ENCODE measurements at regions not wholly inside any gene's neighbourhood (a gene's known extent, or its start where the extent isn't known, plus 50 kb on each side); places are given as distances from the start of the nearest gene placed in this dataset.

- Histone ChIP-seq H3K79me2 (ENCODE audit: control insufficient read depth, insufficient read depth, low read length) (no peaks in the 10 kb centered on the region), H3K9ac (ENCODE audit: control insufficient read depth, extremely low read depth, insufficient read depth, low read length) (no peak overlapping the region), H3K9me3 (ENCODE audit: control insufficient read depth, low read depth, low read length) (no peaks in the 10 kb centered on the region), H2AFZ (ENCODE audit: control insufficient read depth, low read length) (no peak overlapping the region), H3K9me1 (ENCODE audit: control insufficient read depth, extremely low read depth, insufficient read depth, low read length) (no peaks in the 10 kb centered on the region), H3K4me1 (ENCODE audit: control insufficient read depth, extremely low read depth, insufficient read depth, low read length) (peaks cover 23% of the 10 kb centered on the region), H3K36me3 (ENCODE audit: control insufficient read depth in 2 of 2, extremely low read depth in 1 of 2, insufficient read depth in 2 of 2, low read length in 2 of 2) (no peaks in the 10 kb centered on the region), H3K4me3 (ENCODE audit: control insufficient read depth in 2 of 3, extremely low read depth in 1 of 3, insufficient read depth in 2 of 3, low read depth in 1 of 3, low read length in 3 of 3) (no peak overlapping the region), H3K4me2 (ENCODE audit: control insufficient read depth, extremely low read depth, insufficient read depth, low read depth, low read length) (peak overlapping the region; percentile 42), H4K20me1 (ENCODE audit: control insufficient read depth, extremely low read depth, insufficient read depth, low read length) (no peaks in the 10 kb centered on the region), H3K27me3 (ENCODE audit: control insufficient read depth, extremely low read depth, insufficient read depth, low read length) (no peaks in the 10 kb centered on the region), H3K27ac (ENCODE audit: control insufficient read depth, insufficient read depth, low read length) (peak overlapping the region; percentile 15)
- dilution Hi-C loops (cut with MboI; ENCODE audit: extremely low pct_ligation_motif_present, low sequenced_read_pairs), result no loop called here
- DNase-seq (ENCODE audit: low read depth, low spot score) (no peak), FAIRE-seq (no peak)
- no peak for TF ChIP-seq EZH2 (IDR thresholded peaks at IDR 0.05; ENCODE audit: low read length)
- TF ChIP-seq, protein P1, sequence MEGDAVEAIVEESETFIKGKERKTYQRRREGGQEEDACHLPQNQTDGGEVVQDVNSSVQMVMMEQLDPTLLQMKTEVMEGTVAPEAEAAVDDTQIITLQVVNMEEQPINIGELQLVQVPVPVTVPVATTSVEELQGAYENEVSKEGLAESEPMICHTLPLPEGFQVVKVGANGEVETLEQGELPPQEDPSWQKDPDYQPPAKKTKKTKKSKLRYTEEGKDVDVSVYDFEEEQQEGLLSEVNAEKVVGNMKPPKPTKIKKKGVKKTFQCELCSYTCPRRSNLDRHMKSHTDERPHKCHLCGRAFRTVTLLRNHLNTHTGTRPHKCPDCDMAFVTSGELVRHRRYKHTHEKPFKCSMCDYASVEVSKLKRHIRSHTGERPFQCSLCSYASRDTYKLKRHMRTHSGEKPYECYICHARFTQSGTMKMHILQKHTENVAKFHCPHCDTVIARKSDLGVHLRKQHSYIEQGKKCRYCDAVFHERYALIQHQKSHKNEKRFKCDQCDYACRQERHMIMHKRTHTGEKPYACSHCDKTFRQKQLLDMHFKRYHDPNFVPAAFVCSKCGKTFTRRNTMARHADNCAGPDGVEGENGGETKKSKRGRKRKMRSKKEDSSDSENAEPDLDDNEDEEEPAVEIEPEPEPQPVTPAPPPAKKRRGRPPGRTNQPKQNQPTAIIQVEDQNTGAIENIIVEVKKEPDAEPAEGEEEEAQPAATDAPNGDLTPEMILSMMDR (optimal IDR thresholded peaks at IDR 0.05 in 1 of 3, IDR thresholded peaks at IDR 0.05 in 1 of 3, conservative IDR thresholded peaks at IDR 0.05 in 1 of 3; ENCODE audit: extremely low read depth in 1 of 3, insufficient read depth in 2 of 3, low read length in 3 of 3), result peak; percentile 22 to 33 (median 26)
Measured at GRCh38 chr2:234669621-234670020, 172.7 kb upstream of the ARL4C start.

- no peak for FAIRE-seq
- peaks cover 3% of the 10 kb centered on the region for H3K9me3 ChIP-seq (ENCODE audit: control insufficient read depth, low read depth, low read length)
- dilution Hi-C loops (cut with MboI; ENCODE audit: extremely low pct_ligation_motif_present, low sequenced_read_pairs), result no loop called here
- H3K79me2 ChIP-seq (ENCODE audit: control insufficient read depth, insufficient read depth, low read length), result no peaks in the 10 kb centered on the region
- no peak overlapping the region for H3K27ac ChIP-seq (ENCODE audit: control insufficient read depth, insufficient read depth, low read length)
- H4K20me1 ChIP-seq (ENCODE audit: control insufficient read depth, extremely low read depth, insufficient read depth, low read length), result no peaks in the 10 kb centered on the region
- no peak for DNase-seq (ENCODE audit: low read depth, low spot score)
- H3K9ac ChIP-seq (ENCODE audit: control insufficient read depth, extremely low read depth, insufficient read depth, low read length), result no peak overlapping the region
- H3K36me3 ChIP-seq (ENCODE audit: control insufficient read depth in 2 of 2, extremely low read depth in 1 of 2, insufficient read depth in 2 of 2, low read length in 2 of 2), result no peaks in the 10 kb centered on the region
- H2AFZ ChIP-seq (ENCODE audit: control insufficient read depth, low read length), result no peak overlapping the region
- H3K27me3 ChIP-seq (ENCODE audit: control insufficient read depth, extremely low read depth, insufficient read depth, low read length), result no peaks in the 10 kb centered on the region
- TF ChIP-seq EZH2 (IDR thresholded peaks at IDR 0.05; ENCODE audit: low read length), result no peak
- TF ChIP-seq, protein P1 (optimal IDR thresholded peaks at IDR 0.05 in 1 of 3, IDR thresholded peaks at IDR 0.05 in 1 of 3, conservative IDR thresholded peaks at IDR 0.05 in 1 of 3; ENCODE audit: extremely low read depth in 1 of 3, insufficient read depth in 2 of 3, low read length in 3 of 3), result no peak
- H3K9me1 ChIP-seq (ENCODE audit: control insufficient read depth, extremely low read depth, insufficient read depth, low read length), result no peaks in the 10 kb centered on the region
- H3K4me2 ChIP-seq (ENCODE audit: control insufficient read depth, extremely low read depth, insufficient read depth, low read depth, low read length), result no peak overlapping the region
- H3K4me3 ChIP-seq (ENCODE audit: control insufficient read depth in 2 of 3, extremely low read depth in 1 of 3, insufficient read depth in 2 of 3, low read depth in 1 of 3, low read length in 3 of 3), result no peak overlapping the region
- peaks cover 23% of the 10 kb centered on the region for H3K4me1 ChIP-seq (ENCODE audit: control insufficient read depth, extremely low read depth, insufficient read depth, low read length)
Measured at GRCh38 chr2:234669001-234669400, 172.1 kb upstream of the ARL4C start.

All from keratinocyte (primary cell).